DOHH2 (cell line): ENCODE measurements at regions not wholly inside any gene's neighbourhood (a gene's known extent, or its start where the extent isn't known, plus 50 kb on each side); places are given as distances from the start of the nearest gene placed in this dataset.

Source experiments
- CTCF ChIP-seq: fragments of 200-600 bp; sonication (generic); IDR thresholded peaks from one replicate; pipeline ENCODE4 v1.5.1; 2014; ENCODE audit warnings: antibody characterized with exemption, mild to moderate bottlenecking, low read depth, low read length; ENCODE audit not compliant: poor library complexity, severe bottlenecking
- EZH2phosphoT487 ChIP-seq: fragments of 200-600 bp; sonication (generic); IDR thresholded peaks from 2 replicates; pipeline ENCODE4 v1.6.1; 2017; ENCODE audit warnings: borderline replicate concordance, mild to moderate bottlenecking, antibody characterized with exemption, low read length, moderate library complexity, mixed read lengths

GRCh38 chr13:73880365-73880764 is 253.8 kb downstream of the KLF12 start:
- no peak for TF ChIP-seq CTCF
- TF ChIP-seq EZH2phosphoT487 = no peak
